GM12891 (cell line): ENCODE measurements at regions not wholly inside any gene's neighbourhood (a gene's known extent, or its start where the extent isn't known, plus 50 kb on each side); places are given as distances from the start of the nearest gene placed in this dataset.

Source experiments
- PAX5 ChIP-seq: IDR thresholded peaks from 2 replicates; pipeline ENCODE4 v1.6.1; 2011; ENCODE audit warnings: low read length, moderate library complexity, mild to moderate bottlenecking; ENCODE audit not compliant: insufficient read depth, severe bottlenecking
- POLR2A ChIP-seq: IDR thresholded peaks from 2 replicates; pipeline ENCODE4 v1.6.1; 2011; ENCODE audit warnings: low read depth, low read length, control low read depth
- POLR2AphosphoS5 ChIP-seq: IDR thresholded peaks from 2 replicates; pipeline ENCODE4 v1.6.1; 2011; ENCODE audit warnings: low read depth, low read length, control low read depth
- POU2F2 ChIP-seq: IDR thresholded peaks from 2 replicates; pipeline ENCODE4 v1.6.1; 2011; ENCODE audit warnings: low read depth, mild to moderate bottlenecking, control low read depth, low read length, moderate library complexity
- SPI1 ChIP-seq: IDR thresholded peaks from 2 replicates; pipeline ENCODE4 v1.6.1; 2011; ENCODE audit warnings: low read depth, low read length, control low read depth
- TAF1 ChIP-seq: IDR thresholded peaks from 2 replicates; pipeline ENCODE4 v1.6.1; 2011; ENCODE audit warnings: low read depth, low read length, control low read depth

GRCh38 chr13:74205313-74205690, 71.1 kb upstream of the KLF12 start:
- TF ChIP-seq POLR2A, result no peak
- TF ChIP-seq SPI1, result no peak
- no peak for TF ChIP-seq PAX5
- no peak for TF ChIP-seq POU2F2
- TF ChIP-seq POLR2AphosphoS5, result no peak
- no peak for TF ChIP-seq TAF1
